Brain microvascular endothelial cell (primary cell): ENCODE measurements at regions not wholly inside any gene's neighbourhood (a gene's known extent, or its start where the extent isn't known, plus 50 kb on each side); places are given as distances from the start of the nearest gene placed in this dataset.

Experiments
- DNase-seq: peaks from one replicate; pipeline ENCODE4 v3.0.0-alpha.2; 2020
- H3K27ac ChIP-seq: fragments of 250-450 bp; sonication (Bioruptor Pico); 2 replicates; pipeline ENCODE4 v1.5.1; 2020; ENCODE audit warnings: mild to moderate bottlenecking, moderate library complexity
- H3K27me3 ChIP-seq: fragments of 250-450 bp; sonication (Bioruptor Pico); replicated peaks from 2 replicates; pipeline ENCODE4 v1.5.1; 2020; ENCODE audit warnings: mild to moderate bottlenecking
- H3K36me3 ChIP-seq: fragments of 250-450 bp; sonication (Bioruptor Pico); replicated peaks from 2 replicates; pipeline ENCODE4 v1.5.1; 2020; ENCODE audit warnings: mild to moderate bottlenecking
- H3K4me3 ChIP-seq: 2 replicates; pipeline ENCODE4 v1.5.1; 2011; ENCODE audit warnings: low read depth, mild to moderate bottlenecking, control low read depth, low read length, moderate library complexity
- in situ Hi-C: cut with HindIII; loops from 2 replicates; pipeline ENCODE4 v1.10.0; 2017; ENCODE audit warnings: low sequenced_read_pairs, low pct_ligation_motif_present
- TF ChIP-seq, protein P1 (sequence below): IDR thresholded peaks from 2 replicates; pipeline ENCODE4 v1.5.1; 2011; ENCODE audit warnings: low read depth, mild to moderate bottlenecking, moderate library complexity, low read length, control low read depth, inconsistent platforms; ENCODE audit errors: missing control alignments

DNA sequence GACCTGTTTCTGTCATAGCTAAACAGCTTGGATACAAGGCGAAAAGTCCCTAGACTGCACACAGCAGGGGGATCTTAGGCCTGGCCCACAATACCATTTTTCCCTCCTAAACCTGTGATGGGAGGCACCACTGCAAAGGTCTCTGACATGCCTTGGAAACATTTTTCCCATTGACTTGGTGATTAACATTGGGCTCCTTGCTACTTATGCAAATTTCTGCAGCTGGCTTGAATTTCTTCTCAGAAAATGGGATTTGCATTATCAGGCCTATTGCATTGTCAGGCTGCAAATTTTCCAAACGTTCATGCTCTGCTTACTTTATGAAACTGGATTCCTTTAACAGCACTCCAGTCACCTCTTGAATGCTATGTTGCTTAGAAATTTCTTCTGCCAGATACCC lies 136.2 kb upstream of the TSHZ3 start:
- DNase-seq, result no peak
- TF ChIP-seq, protein P1, sequence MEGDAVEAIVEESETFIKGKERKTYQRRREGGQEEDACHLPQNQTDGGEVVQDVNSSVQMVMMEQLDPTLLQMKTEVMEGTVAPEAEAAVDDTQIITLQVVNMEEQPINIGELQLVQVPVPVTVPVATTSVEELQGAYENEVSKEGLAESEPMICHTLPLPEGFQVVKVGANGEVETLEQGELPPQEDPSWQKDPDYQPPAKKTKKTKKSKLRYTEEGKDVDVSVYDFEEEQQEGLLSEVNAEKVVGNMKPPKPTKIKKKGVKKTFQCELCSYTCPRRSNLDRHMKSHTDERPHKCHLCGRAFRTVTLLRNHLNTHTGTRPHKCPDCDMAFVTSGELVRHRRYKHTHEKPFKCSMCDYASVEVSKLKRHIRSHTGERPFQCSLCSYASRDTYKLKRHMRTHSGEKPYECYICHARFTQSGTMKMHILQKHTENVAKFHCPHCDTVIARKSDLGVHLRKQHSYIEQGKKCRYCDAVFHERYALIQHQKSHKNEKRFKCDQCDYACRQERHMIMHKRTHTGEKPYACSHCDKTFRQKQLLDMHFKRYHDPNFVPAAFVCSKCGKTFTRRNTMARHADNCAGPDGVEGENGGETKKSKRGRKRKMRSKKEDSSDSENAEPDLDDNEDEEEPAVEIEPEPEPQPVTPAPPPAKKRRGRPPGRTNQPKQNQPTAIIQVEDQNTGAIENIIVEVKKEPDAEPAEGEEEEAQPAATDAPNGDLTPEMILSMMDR, result no peak
- H3K27ac ChIP-seq, result no peak overlapping the region
- in situ Hi-C loops, result no loop called here
- no peak overlapping the region for H3K4me3 ChIP-seq
- no peaks in the 10 kb centered on the region for H3K36me3 ChIP-seq
- H3K27me3 ChIP-seq, result no peaks in the 10 kb centered on the region

DNA sequence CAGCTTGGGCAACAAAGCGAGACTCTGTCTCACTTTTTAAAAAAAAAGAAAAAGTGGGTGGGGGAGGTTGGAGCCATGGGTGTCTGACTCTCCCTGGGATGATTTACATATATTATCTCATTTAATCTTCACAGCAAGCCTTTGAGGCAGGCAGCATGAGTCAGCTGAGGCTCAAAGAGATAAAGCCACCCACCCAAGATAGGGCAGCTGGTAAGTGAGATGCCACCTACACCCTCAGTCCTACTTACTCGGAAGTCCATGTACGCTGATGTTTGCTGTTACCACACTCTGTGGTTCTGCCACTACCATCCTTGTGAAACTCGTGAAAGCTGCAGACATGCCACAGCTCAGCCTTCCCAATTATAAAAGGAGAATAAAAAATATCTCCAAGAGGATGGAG lies 142.0 kb upstream of the TSHZ3 start:
- no peak overlapping the region for H3K27ac ChIP-seq
- TF ChIP-seq, protein P1, result no peak
- no peak overlapping the region for H3K4me3 ChIP-seq
- no peak for DNase-seq
- H3K36me3 ChIP-seq, result no peaks in the 10 kb centered on the region
- no peaks in the 10 kb centered on the region for H3K27me3 ChIP-seq
- in situ Hi-C loops, result no loop called here

DNA sequence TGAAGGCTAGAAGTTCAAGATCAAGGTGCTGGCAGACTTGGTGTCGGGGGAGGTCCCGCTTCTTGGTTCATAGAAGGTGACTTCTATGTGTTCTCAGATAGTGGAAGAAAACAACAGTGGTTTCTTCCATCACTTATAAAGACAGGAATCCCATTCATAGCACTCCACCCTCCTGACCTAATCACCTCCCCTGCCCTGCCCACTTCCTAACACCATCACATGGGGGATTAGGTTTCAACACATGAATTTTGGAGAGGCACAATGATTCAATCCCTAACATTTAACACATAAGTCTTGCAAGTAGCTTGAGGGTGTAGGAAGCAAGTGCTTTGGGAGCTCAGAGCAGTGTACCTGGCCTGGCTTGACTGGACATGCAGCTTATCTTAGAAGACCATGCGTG lies 142.8 kb upstream of the TSHZ3 start:
- in situ Hi-C loops, result no loop called here
- H3K27me3 ChIP-seq, result no peaks in the 10 kb centered on the region

DNA sequence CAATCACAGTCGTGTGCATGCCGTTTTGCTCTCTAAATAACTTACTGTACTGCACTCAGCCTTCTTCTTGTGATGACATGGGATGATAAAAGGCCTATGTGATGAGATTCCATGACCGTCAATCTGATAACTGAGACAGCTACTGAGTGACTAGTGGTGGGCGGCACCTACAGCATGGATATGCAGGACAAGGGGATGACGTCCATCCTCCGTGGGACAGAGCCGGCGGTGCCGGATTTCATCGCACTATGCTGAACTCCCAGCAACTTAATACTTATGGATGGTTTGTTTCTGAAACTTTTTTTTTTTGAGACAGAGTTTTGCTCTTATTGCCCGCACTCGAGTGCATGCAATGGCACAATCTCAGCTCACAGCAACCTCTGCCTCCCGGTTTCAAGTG lies 146.8 kb upstream of the TSHZ3 start:
- Histone ChIP-seq H3K36me3 (no peaks in the 10 kb centered on the region), H3K27me3 (no peaks in the 10 kb centered on the region), H3K4me3 (no peak overlapping the region), H3K27ac (no peak overlapping the region)
- in situ Hi-C loops, result no loop called here
- no peak for DNase-seq
- TF ChIP-seq, protein P1, result no peak

More for the DNA sequence above, 142.8 kb upstream of the TSHZ3 start:
- Histone ChIP-seq H3K4me3 (no peak overlapping the region), H3K27ac (no peak overlapping the region), H3K36me3 (no peaks in the 10 kb centered on the region)
- DNase-seq, result no peak
- TF ChIP-seq, protein P1, result no peak

DNA sequence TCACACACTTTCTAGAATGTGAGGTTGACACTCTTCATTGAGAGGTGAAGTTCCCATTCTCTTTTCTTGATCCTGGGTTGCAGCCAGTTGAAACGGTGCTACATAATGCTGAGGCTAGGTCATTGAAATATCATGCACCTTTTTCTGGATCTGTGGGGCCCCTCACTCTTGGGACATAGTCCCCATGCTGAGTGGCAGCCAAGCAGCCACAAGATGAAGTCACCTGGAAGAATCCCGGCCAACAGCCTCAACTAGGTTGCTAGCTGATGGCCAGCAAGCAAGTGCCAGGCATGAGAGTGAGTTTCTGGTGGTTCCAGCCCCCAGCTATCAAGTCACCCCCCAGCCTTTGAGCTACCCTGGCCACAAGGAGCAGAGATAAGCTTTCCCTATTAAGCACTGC lies 148.5 kb upstream of the TSHZ3 start:
- no peak overlapping the region for H3K4me3 ChIP-seq
- H3K27ac ChIP-seq, result no peak overlapping the region
- DNase-seq, result no peak
- in situ Hi-C loops, result no loop called here
- H3K36me3 ChIP-seq, result no peaks in the 10 kb centered on the region
- TF ChIP-seq, protein P1, result no peak
- no peaks in the 10 kb centered on the region for H3K27me3 ChIP-seq

DNA sequence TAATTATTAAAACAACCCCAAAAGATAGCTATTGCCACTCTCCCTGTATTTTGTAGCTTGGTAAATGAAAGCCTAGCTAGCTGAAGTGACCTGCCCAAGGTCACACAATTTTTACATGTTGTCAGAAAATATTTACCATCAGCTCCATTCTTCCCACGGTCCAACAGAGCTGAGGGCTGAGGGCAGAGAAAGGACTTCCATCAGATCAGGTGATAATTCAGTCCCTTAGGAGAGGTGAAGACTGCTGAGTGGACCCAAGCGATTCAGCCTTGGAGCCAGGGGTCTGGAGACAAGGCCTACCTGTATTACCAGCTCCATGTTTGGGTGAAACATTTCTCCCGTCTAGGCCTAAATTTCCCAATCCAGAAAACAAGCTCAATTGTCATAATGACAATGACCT lies 149.5 kb upstream of the TSHZ3 start:
- no peak for DNase-seq
- in situ Hi-C loops, result no loop called here
- Histone ChIP-seq H3K27ac (no peak overlapping the region), H3K4me3 (no peak overlapping the region), H3K27me3 (no peaks in the 10 kb centered on the region), H3K36me3 (no peaks in the 10 kb centered on the region)
- TF ChIP-seq, protein P1, result no peak
